Right hindlimb (tissue), 1 donor: ENCODE measurements at regions not wholly inside any gene's neighbourhood (a gene's known extent, or its start where the extent isn't known, plus 50 kb on each side); places are given as distances from the start of the nearest gene placed in this dataset.

ENCODE experiments used
- DNase-seq: peaks from one replicate; pipeline ENCODE4 v3.0.0-alpha.2; 2018

- DNase-seq: no peak
Measured at GRCh38 chr10:131014271-131014670, 297.2 kb downstream of the TCERG1L start.

GRCh38 chr10:131015271-131015670 is 296.2 kb downstream of the TCERG1L start:
- DNase-seq: no peak

- DNase-seq: no peak
Measured at GRCh38 chr10:131016556-131016955, 295.0 kb downstream of the TCERG1L start.

GRCh38 chr10:131017566-131018285 is 293.8 kb downstream of the TCERG1L start:
- no peak for DNase-seq

GRCh38 chr10:131018886-131019500 is 292.5 kb downstream of the TCERG1L start:
- DNase-seq: no peak

- no peak for DNase-seq
Measured at GRCh38 chr10:131019696-131020095, 291.8 kb downstream of the TCERG1L start.

GRCh38 chr10:131020775-131021174 is 290.7 kb downstream of the TCERG1L start:
- no peak for DNase-seq

GRCh38 chr10:131021246-131021895 is 290.1 kb downstream of the TCERG1L start:
- DNase-seq: no peak

- DNase-seq: no peak
Measured at GRCh38 chr10:131021969-131022368, 289.6 kb downstream of the TCERG1L start.

GRCh38 chr10:131022369-131022768 is 289.2 kb downstream of the TCERG1L start:
- DNase-seq: no peak

GRCh38 chr10:131022981-131023380 is 288.5 kb downstream of the TCERG1L start:
- DNase-seq: no peak

GRCh38 chr10:131024259-131025131 is 287.0 kb downstream of the TCERG1L start:
- no peak for DNase-seq

- no peak for DNase-seq
Measured at GRCh38 chr10:131025333-131025732, 286.2 kb downstream of the TCERG1L start.

- DNase-seq: no peak
Measured at GRCh38 chr10:131027256-131027655, 284.3 kb downstream of the TCERG1L start.

- DNase-seq: no peak
Measured at GRCh38 chr10:131031346-131031745, 280.2 kb downstream of the TCERG1L start.

GRCh38 chr10:131032329-131033165 is 279.0 kb downstream of the TCERG1L start:
- DNase-seq: no peak

- no peak for DNase-seq
Measured at GRCh38 chr10:131033166-131034085, 278.1 kb downstream of the TCERG1L start.

- DNase-seq: no peak
Measured at GRCh38 chr10:131034451-131034850, 277.1 kb downstream of the TCERG1L start.

GRCh38 chr10:131035779-131036178 is 275.7 kb downstream of the TCERG1L start:
- no peak for DNase-seq

- DNase-seq: no peak
Measured at GRCh38 chr10:131038056-131038455, 273.5 kb downstream of the TCERG1L start.

GRCh38 chr10:131041031-131041430 is 270.5 kb downstream of the TCERG1L start:
- DNase-seq: no peak
